GM21526 (cell line): ENCODE measurements at regions not wholly inside any gene's neighbourhood (a gene's known extent, or its start where the extent isn't known, plus 50 kb on each side); places are given as distances from the start of the nearest gene placed in this dataset.

Experiments
- ATAC-seq: cut with Tn5 transposase; IDR thresholded peaks from one replicate; pipeline ENCODE4 v1.9.1; 2021; ENCODE audit warnings: moderate library complexity; ENCODE audit not compliant: unreplicated experiment, low FRiP score

GRCh38 chr16:85461022-85461813, 151.9 kb upstream of the GSE1 start:
- ATAC-seq = no peak

GRCh38 chr16:85461814-85462713, 151.1 kb upstream of the GSE1 start:
- ATAC-seq = no peak

GRCh38 chr16:85462714-85463611, 150.2 kb upstream of the GSE1 start:
- no peak for ATAC-seq

GRCh38 chr16:85463672-85464382, 149.3 kb upstream of the GSE1 start:
- no peak for ATAC-seq

GRCh38 chr16:85464383-85465305, 148.5 kb upstream of the GSE1 start:
- no peak for ATAC-seq

GRCh38 chr16:85465328-85466303, 147.5 kb upstream of the GSE1 start:
- ATAC-seq = no peak

- no peak for ATAC-seq
Measured at GRCh38 chr16:85466304-85466700, 146.8 kb upstream of the GSE1 start.

- ATAC-seq = no peak
Measured at GRCh38 chr16:85466989-85467388, 146.1 kb upstream of the GSE1 start.

- ATAC-seq = no peak
Measured at GRCh38 chr16:85469929-85470590, 143.1 kb upstream of the GSE1 start.

- ATAC-seq = no peak
Measured at GRCh38 chr16:85470873-85471272, 142.2 kb upstream of the GSE1 start.

- no peak for ATAC-seq
Measured at GRCh38 chr16:85471469-85472431, 141.4 kb upstream of the GSE1 start.

GRCh38 chr16:85472514-85472913, 140.6 kb upstream of the GSE1 start:
- ATAC-seq = no peak

- no peak for ATAC-seq
Measured at GRCh38 chr16:85473323-85473722, 139.8 kb upstream of the GSE1 start.

- ATAC-seq = no peak
Measured at GRCh38 chr16:85473909-85474620, 139.1 kb upstream of the GSE1 start.

GRCh38 chr16:85474621-85475217, 138.4 kb upstream of the GSE1 start:
- no peak for ATAC-seq
